ENCODE measurements at regions not wholly inside any gene's neighbourhood (a gene's known extent, or its start where the extent isn't known, plus 50 kb on each side); places are given as distances from the start of the nearest gene placed in this dataset.

DNA sequence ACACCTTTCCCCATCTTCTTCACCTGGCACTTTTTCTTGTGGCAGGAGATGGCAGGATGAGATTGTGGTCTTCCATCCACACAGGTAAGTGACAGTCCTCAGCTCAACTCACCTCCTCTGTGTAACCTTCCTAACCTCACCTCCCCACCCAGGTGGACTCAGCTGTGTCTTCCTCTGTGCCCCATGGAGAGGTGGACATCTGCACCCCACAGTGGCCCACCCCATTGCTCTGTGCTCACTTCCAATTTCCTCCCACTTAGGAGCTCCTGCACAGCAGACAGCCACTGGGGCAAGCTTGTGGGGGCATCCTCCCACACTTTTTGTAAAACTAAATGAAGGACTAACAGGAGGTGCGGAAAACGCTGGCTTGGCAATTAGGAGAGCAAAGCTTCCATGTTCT is 61.6 kb downstream of the MSX1 start:
- no peak overlapping the region for H3K4me3 Mint-ChIP-seq
- H3K27ac Mint-ChIP-seq (ENCODE audit: unreplicated experiment), result peak overlapping the region; percentile 57
- H3K27me3 Mint-ChIP-seq (ENCODE audit: low read depth), result peaks cover 31% of the 10 kb centered on the region
- DNase-seq (ENCODE audit: low read depth, low spot score), result no peak
- peaks cover 6% of the 10 kb centered on the region for H3K9me3 Mint-ChIP-seq
- H3K4me1 Mint-ChIP-seq, result no peaks in the 10 kb centered on the region
- no peak for TF ChIP-seq CTCF (conservative IDR thresholded peaks at IDR 0.05)
- H3K36me3 Mint-ChIP-seq (ENCODE audit: low read depth), result no peaks in the 10 kb centered on the region

- H3K4me3 Mint-ChIP-seq, result no peak overlapping the region
- H3K36me3 Mint-ChIP-seq (ENCODE audit: low read depth), result no peaks in the 10 kb centered on the region
- H3K27me3 Mint-ChIP-seq (ENCODE audit: low read depth), result peaks cover 39% of the 10 kb centered on the region
- peaks cover 13% of the 10 kb centered on the region for H3K9me3 Mint-ChIP-seq
- DNase-seq (ENCODE audit: low read depth, low spot score), result no peak
- TF ChIP-seq CTCF (conservative IDR thresholded peaks at IDR 0.05), result no peak
- H3K4me1 Mint-ChIP-seq, result no peaks in the 10 kb centered on the region
- H3K27ac Mint-ChIP-seq (ENCODE audit: unreplicated experiment), result no peak overlapping the region
Observed at GRCh38 chr4:4922441-4922840, 63.0 kb downstream of the MSX1 start.

GRCh38 chr4:4923201-4923600 is 63.7 kb downstream of the MSX1 start:
- no peak overlapping the region for H3K4me3 Mint-ChIP-seq
- TF ChIP-seq CTCF (conservative IDR thresholded peaks at IDR 0.05), result no peak
- H3K36me3 Mint-ChIP-seq (ENCODE audit: low read depth), result no peaks in the 10 kb centered on the region
- no peak overlapping the region for H3K27ac Mint-ChIP-seq (ENCODE audit: unreplicated experiment)
- peaks cover 13% of the 10 kb centered on the region for H3K9me3 Mint-ChIP-seq
- H3K4me1 Mint-ChIP-seq, result no peaks in the 10 kb centered on the region
- no peak for DNase-seq (ENCODE audit: low read depth, low spot score)
- H3K27me3 Mint-ChIP-seq (ENCODE audit: low read depth), result peaks cover 42% of the 10 kb centered on the region

- DNase-seq (ENCODE audit: low read depth, low spot score), result no peak
- Mint-ChIP-seq H3K9me3 (peaks cover 7% of the 10 kb centered on the region), H3K4me1 (no peaks in the 10 kb centered on the region), H3K36me3 (ENCODE audit: low read depth) (no peaks in the 10 kb centered on the region), H3K4me3 (no peak overlapping the region), H3K27me3 (ENCODE audit: low read depth) (peaks cover 57% of the 10 kb centered on the region), H3K27ac (ENCODE audit: unreplicated experiment) (peak overlapping the region; percentile 62)
- TF ChIP-seq CTCF (conservative IDR thresholded peaks at IDR 0.05), result no peak
Observed at GRCh38 chr4:4930677-4931076, 71.2 kb downstream of the MSX1 start.

DNA sequence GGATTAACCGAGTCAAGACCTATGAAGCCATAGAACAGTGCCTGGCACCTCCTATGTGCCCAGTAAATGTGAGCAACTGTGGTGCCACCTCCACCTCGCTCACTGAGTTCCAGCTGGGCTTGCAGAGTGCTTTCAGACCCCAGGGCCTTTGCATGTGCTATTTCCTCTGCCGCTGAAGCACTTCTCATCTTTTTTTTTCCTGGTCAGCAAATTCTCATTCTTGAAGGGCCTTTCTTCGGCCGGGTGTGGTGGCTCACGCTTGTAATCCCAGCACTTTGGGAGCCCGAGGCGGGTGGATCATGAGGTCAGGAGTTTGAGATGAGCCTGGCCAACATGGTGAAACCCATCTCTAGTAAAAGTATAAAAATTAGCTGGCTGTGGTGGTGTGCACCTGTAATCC is 76.5 kb downstream of the MSX1 start:
- Mint-ChIP-seq H3K36me3 (ENCODE audit: low read depth) (no peaks in the 10 kb centered on the region), H3K4me3 (no peak overlapping the region), H3K4me1 (peaks cover 10% of the 10 kb centered on the region), H3K27ac (ENCODE audit: unreplicated experiment) (no peak overlapping the region), H3K27me3 (ENCODE audit: low read depth) (peaks cover 18% of the 10 kb centered on the region), H3K9me3 (no peaks in the 10 kb centered on the region)
- no peak for TF ChIP-seq CTCF (conservative IDR thresholded peaks at IDR 0.05)
- no peak for DNase-seq (ENCODE audit: low read depth, low spot score)

DNA sequence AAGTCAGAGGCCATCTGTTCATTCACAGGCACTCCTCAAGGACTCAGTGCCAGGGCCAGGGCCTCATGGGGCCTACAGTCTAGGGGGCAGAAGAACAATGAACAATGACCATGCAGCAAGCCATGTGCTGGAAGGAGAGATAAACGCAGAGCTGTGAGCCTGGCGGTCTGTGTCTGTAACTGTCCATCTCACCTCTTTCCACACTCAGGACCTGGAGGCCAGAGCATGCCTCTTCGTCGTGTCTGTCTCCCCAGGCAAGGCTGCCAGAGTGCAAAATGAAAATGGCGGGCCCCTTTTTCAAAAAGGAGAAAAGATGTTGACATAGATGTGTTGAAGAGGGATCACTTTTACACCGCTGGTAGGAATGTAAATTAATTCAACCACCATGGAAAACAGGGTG is 78.5 kb downstream of the MSX1 start:
- DNase-seq (ENCODE audit: low read depth, low spot score), result no peak
- no peak for TF ChIP-seq CTCF (conservative IDR thresholded peaks at IDR 0.05)
- Mint-ChIP-seq H3K4me1 (peaks cover 10% of the 10 kb centered on the region), H3K4me3 (no peak overlapping the region), H3K36me3 (ENCODE audit: low read depth) (no peaks in the 10 kb centered on the region), H3K9me3 (no peaks in the 10 kb centered on the region), H3K27me3 (ENCODE audit: low read depth) (peaks cover 13% of the 10 kb centered on the region), H3K27ac (ENCODE audit: unreplicated experiment) (no peak overlapping the region)

All from neural crest cell (in vitro differentiated cells).